ENCODE measurements at regions not wholly inside any gene's neighbourhood (a gene's known extent, or its start where the extent isn't known, plus 50 kb on each side); places are given as distances from the start of the nearest gene placed in this dataset.

- no peak for DNase-seq (ENCODE audit: low read depth)
Observed at GRCh38 chr5:68431186-68431585, 215.6 kb downstream of the PIK3R1 start.

GRCh38 chr5:68431601-68432337, 216.2 kb downstream of the PIK3R1 start:
- no peak for DNase-seq (ENCODE audit: low read depth)

- DNase-seq (ENCODE audit: low read depth), result no peak
Observed at GRCh38 chr5:68432682-68433081, 217.1 kb downstream of the PIK3R1 start.

GRCh38 chr5:68433526-68433922, 218.0 kb downstream of the PIK3R1 start:
- no peak for DNase-seq (ENCODE audit: low read depth)

GRCh38 chr5:68433923-68434879, 218.6 kb downstream of the PIK3R1 start:
- peak; percentile 95 for DNase-seq (ENCODE audit: low read depth)

- no peak for DNase-seq (ENCODE audit: low read depth)
Observed at GRCh38 chr5:68435611-68436010, 220.1 kb downstream of the PIK3R1 start.

GRCh38 chr5:68436686-68437520, 221.3 kb downstream of the PIK3R1 start:
- no peak for DNase-seq (ENCODE audit: low read depth)

GRCh38 chr5:68438876-68439275, 223.3 kb downstream of the PIK3R1 start:
- no peak for DNase-seq (ENCODE audit: low read depth)

GRCh38 chr5:68440245-68440644, 224.7 kb downstream of the PIK3R1 start:
- no peak for DNase-seq (ENCODE audit: low read depth)

GRCh38 chr5:68440651-68441050, 225.1 kb downstream of the PIK3R1 start:
- DNase-seq (ENCODE audit: low read depth), result no peak

- no peak for DNase-seq (ENCODE audit: low read depth)
Observed at GRCh38 chr5:68441309-68442073, 225.9 kb downstream of the PIK3R1 start.

- DNase-seq (ENCODE audit: low read depth), result no peak
Observed at GRCh38 chr5:68443091-68443490, 227.5 kb downstream of the PIK3R1 start.

GRCh38 chr5:68444048-68444447, 228.5 kb downstream of the PIK3R1 start:
- no peak for DNase-seq (ENCODE audit: low read depth)

GRCh38 chr5:68444833-68445232, 229.3 kb downstream of the PIK3R1 start:
- DNase-seq (ENCODE audit: low read depth), result no peak

- DNase-seq (ENCODE audit: low read depth), result no peak
Observed at GRCh38 chr5:68445257-68446069, 229.9 kb downstream of the PIK3R1 start.

- no peak for DNase-seq (ENCODE audit: low read depth)
Observed at GRCh38 chr5:68446070-68446357, 230.5 kb downstream of the PIK3R1 start.

- no peak for DNase-seq (ENCODE audit: low read depth)
Observed at GRCh38 chr5:68446487-68446894, 230.9 kb downstream of the PIK3R1 start.

GRCh38 chr5:68447136-68447929, 231.8 kb downstream of the PIK3R1 start:
- no peak for DNase-seq (ENCODE audit: low read depth)

- no peak for DNase-seq (ENCODE audit: low read depth)
Observed at GRCh38 chr5:68449380-68449779, 233.8 kb downstream of the PIK3R1 start.

Data from stimulated activated CD4-positive, alpha-beta T cell treated with anti-CD3 and anti-CD28 coated beads, Interleukin-2, amount 100 ng/mL, for 4 hours (primary cell).